HG02642 (cell line): ENCODE measurements at regions not wholly inside any gene's neighbourhood (a gene's known extent, or its start where the extent isn't known, plus 50 kb on each side); places are given as distances from the start of the nearest gene placed in this dataset.
"Not testable (repeated sequence)": the region's sequence is repeated elsewhere in the genome, so short reads cannot be mapped to it uniquely, and the experiment has no call there.

Source experiments
- ATAC-seq: cut with Tn5 transposase; IDR thresholded peaks from one replicate; pipeline ENCODE4 v1.9.1; 2021; ENCODE audit warnings: mild to moderate bottlenecking; ENCODE audit not compliant: unreplicated experiment, poor library complexity

DNA sequence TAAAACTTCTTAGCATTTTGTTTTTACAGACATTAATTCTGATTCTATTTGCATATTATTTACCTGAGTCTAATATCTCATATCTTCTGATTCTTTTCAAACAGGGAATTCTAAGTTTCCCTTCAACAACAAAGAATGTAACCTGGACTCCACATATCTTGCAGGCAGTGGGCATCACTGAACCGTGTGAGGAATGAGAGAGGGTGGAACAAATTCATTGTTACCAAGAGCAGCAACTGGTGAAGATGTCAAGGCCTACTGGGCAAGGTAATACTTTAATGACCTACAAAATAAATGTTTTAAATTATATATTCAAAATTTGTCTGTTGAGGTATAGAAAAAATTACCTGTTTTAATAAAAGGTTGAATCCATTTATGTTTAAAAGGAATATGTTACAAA lies 455.3 kb upstream of the TUSC1 start:
- no peak for ATAC-seq

DNA sequence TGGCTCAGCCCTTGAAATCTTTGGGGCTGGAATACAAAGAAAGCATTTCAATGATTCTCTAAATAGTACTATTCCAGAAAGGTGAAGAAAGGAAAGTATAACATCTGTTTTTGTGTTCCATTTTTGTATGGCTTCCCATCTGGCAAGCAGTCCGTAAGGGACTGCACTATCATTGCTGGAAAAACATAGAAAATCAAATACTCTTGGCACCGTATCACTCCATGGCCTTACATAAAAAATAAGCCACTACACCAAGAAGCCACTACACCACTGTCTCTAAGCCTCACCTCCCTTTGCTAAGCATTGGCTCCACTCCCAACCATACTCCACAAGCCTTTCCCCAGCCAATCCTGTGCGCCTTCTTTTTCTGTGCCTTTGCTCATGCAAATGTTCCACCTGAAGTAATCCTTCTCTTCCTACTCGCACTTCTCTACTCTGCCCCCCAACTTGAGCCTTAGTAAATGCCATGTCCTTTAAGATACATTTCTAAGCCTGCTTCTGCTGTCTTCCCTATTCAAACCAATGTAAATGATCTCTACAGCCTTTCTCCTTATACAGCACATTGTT lies 454.6 kb upstream of the TUSC1 start:
- ATAC-seq: no peak

DNA sequence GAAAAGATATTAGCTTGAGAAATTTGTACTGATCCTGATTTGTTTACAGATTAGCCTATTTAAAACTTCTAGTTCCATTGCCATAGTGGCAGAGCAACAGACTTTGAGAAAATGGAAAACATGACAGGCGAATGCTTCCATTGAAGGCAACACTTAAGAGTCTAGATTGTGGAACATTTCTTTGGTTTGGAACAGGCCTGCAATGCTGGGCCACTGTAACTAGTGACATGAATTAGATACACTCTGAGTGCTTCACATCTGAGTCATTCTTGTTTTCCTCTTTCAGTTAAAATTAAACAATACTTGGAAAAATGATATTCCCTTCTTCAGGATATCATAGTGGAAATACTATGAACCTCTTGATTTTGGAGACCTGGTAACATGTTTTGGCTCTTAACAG lies 453.6 kb upstream of the TUSC1 start:
- ATAC-seq: no peak

DNA sequence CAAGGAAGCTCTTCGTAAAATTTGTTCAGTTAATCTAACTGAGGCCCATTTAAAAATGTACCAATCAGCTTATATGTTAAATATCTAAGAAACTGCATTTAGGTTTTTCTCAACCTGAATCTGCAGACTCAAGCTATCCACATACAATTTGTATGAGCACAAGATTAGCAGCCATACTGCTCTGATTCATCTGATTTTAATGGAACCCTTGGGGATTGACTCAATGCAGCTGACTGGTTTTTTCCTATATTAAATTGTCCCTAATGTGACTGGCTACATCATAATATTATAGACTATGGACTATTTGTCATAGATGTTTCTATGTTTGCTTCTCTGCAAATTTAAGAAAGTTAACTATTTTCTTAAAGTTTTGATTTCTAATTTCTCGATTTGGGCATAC lies 451.0 kb upstream of the TUSC1 start:
- ATAC-seq: no peak

DNA sequence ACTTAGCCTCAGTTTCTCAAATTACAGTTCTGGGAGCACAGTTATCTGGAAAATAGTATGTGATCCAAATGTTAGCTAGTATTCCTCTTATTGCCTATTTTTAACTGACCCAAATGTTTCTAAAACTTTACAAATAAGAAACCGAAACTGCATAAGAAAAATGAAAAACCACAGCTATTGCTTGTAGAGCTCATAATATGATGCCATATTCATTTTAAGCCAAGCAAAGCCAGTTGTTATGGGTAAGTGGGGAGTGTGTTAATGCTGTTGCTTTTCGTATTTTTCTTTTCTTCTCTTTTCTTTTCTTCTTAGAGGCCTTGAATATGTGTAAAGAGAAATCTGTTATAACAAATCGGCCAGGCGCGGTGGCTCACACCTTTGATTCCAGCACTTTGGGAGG lies 447.4 kb upstream of the TUSC1 start:
- no peak for ATAC-seq

DNA sequence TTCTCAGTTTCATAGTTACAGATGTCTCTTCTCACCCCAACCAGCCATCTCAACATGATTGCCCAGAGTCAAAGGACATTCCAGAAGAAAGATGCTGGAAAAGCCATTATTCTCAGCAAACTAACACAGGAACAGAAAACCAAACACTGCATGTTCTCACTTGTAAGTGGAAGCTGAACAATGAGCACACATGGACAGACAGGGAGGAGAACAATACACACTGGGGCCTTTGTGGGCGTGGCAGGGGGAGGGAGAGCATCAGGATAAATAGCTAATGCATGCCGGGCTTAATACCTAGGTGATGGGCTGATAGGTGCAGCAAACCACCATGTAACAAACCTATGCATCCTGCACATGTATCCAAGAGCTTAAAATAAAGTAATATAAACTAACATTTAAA lies 437.8 kb upstream of the TUSC1 start:
- ATAC-seq: not testable (repeated sequence)

DNA sequence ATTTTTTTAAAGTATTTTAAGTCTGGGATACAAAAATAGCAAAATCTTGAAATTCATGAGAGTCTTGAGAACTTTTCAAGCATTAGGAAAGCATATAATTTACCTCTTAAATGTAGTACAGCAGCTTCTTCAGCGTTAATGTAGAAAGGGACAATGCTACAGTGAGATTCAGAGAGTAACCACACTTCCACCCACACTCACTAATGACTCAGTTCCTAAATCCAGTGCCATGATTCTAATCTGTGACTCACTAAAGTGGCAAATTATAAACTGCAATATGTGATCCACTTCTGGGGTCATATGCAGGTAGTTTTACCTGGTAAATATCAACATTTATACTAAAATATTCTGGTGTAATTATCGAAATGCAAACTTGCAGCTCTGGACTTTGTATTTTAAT lies 434.5 kb upstream of the TUSC1 start:
- ATAC-seq: no peak

DNA sequence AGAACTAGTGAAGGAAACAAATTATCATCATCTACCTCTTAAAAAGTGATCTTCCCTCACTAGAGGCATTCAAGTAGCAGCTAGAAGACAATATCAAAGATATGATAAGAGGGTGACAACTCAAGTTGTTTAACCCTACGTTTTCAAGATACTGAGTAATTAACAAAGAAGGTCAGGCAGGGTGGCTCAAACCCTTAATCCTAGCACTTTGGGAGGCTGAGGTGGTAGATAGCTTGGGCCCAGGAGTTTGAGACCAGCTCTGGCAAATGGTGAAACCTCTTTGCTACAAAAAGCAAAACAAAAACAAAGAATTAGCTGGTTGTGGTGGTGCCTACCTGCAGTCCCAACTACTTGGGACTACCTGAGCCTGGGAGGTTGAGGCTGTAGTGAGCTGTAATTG lies 408.2 kb upstream of the TUSC1 start:
- no peak for ATAC-seq

DNA sequence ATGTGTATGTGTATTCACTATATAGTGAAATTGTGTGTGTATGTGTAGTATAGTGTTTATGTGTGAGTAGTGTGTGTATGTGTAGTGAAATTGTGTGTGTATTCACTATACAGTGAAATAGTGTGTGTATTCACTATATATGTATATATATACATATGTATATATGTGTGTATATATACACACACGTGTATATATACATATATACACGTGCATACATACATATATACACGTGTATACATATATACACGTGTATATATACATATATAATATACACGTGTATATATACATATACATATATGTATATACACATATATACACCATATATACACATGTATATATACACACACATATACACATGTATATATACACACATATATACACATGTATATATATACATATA lies 403.6 kb upstream of the TUSC1 start:
- no peak for ATAC-seq

DNA sequence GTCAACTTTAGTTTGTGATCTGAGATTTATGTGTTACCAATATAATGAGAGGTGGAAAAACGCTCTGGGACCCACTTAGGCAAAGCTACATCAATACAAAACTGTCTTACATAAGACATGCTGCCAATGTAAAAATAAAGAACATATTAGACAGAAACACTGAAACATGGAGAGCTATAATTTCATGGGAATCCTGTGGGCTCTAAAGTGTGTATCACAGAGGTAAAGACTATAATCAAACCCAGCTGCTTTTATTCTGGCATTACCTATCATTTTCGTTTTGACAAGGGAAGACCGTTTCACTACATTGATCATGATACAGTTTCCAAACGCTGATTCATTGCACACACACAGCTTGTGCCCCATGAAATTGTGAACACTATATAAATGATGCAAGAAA lies 400.5 kb upstream of the TUSC1 start:
- ATAC-seq: no peak

DNA sequence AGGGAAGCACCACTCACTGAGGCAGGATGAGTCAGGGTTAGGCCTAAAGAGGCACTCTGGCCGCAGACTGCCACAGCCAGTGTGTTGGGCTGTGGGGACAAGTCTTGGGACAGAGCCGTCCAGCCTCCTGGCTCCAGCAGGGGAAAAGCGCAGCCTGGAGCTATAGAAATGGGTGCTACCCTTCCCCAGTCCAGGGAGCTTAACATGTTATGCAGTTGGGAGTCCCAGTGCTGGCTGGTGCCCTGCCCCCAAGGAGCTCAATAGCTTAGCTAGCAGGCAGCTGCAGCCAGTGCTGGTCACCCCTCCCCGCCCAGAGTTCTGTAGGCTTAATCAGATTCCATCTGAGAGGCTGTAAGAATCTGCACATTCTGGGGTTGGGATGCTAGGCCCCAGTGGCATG lies 399.6 kb upstream of the TUSC1 start:
- ATAC-seq: no peak

DNA sequence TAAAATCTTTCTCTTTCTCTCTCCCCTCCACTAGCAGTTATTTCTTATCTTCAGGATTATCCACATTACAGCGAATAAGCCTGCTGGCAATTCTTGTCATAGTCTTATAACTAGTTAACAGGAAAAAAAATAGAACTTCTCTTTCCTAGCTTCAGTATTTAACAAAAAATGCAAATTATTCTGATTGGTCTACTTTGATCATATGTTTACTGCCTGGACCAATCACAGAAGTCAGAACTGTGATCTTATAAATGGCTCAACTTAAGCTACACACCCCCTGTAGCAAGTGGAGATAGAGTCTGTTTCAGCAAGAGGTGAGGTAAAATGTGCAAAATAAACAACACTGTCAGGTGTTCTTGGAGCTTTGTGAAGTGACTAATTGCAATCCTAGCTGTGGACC lies 389.4 kb upstream of the TUSC1 start:
- ATAC-seq: no peak

DNA sequence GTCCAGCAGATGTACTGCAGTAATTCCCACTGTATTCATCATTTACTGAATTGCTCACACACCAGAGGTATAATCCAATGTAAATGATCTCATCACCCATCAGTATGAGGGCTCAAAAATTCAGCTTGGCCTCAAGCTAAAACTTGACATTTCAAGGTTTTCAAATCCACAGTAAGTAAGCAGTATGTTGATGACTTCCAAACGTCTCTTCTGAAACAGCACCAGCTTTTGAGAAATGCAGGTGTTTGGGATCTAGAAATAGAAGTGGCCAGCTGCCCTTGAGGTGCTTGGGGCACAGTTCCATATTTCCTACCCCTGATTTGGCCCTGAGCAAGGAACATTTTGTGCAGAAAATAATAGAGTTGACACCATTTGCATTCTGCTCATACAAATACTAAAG lies 388.0 kb upstream of the TUSC1 start:
- no peak for ATAC-seq

DNA sequence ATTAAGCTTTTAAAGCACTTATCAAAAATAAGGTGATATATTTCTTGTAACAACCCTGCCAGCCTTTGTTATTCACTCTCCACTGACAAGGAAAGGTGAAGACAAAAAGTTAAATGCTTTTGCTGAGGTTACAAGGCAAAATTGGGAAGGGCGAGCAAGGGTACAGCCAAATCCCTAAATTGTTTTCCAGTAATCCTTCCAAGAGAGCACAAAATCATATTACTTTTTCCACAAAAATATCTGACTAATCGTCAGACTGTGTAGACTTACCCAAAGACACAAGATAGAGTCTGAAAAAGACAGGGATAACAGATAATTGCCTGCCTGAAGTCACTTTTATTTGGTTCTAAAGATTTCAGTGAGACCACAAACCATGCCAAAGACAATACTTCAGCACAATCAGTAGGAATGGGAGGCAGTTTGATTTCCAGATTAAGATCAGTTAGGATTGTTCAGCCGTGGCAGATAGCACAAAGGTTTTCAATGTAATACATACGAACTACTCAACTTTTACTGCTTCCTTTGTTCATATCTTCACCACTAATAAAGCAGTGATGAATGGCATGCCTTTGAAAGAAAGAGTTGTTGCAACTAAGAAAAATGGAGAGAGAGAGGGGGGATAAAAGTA lies 383.8 kb upstream of the TUSC1 start:
- ATAC-seq: no peak

DNA sequence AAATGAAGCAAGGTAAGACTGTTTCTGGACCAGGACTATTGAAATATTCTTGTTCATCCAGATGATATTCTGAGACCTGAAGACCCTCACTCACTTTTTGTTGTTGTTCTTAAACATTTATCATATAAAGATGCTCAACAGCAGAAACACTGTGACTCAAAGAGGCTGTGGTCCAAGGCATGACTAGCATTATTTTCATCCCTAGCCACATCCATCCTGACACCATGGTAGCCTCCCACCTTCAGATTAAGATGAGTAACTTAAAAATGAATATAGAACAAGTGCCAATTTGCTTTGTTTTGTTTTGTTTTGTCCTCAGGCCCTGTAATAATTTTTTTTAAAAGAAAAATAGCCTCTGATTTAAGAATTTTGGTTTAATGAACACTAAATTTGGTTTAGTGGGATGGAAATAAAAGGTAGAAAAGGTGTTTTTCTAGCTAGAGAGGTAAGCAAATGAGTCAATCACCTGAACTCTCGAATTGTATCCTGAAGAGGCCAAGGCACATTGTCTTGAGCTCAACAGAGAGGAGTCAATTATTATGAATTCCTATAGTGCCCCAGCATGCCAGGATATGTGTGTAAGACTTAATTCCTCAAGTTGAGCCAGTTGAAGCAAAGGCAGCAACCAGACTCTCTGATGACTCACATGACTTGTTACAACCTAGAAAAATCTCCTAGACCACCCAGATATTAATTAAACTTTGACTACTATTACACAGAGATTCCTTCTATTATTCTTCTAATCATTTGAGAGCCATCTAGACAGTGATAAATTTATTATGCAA lies 380.1 kb upstream of the TUSC1 start:
- no peak for ATAC-seq

DNA sequence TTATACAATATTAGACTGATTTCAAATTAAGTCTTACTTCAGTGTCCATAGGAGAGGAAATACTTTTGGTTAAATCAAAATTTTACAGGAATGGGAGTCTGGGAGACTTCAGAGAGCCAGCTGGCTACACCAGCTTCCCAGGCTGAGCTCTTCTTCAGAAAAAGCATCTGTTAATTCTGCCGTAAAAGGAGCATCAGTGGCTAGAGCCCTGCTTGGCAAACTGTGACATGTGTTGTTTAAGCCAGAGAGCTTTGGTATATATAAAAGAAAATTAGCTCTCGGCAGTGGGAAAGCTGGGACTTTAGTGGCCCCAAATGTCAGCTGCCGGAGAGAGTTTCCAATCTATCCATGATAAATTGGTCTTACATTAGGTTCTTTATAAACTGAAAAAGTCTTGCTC lies 378.8 kb upstream of the TUSC1 start:
- no peak for ATAC-seq

DNA sequence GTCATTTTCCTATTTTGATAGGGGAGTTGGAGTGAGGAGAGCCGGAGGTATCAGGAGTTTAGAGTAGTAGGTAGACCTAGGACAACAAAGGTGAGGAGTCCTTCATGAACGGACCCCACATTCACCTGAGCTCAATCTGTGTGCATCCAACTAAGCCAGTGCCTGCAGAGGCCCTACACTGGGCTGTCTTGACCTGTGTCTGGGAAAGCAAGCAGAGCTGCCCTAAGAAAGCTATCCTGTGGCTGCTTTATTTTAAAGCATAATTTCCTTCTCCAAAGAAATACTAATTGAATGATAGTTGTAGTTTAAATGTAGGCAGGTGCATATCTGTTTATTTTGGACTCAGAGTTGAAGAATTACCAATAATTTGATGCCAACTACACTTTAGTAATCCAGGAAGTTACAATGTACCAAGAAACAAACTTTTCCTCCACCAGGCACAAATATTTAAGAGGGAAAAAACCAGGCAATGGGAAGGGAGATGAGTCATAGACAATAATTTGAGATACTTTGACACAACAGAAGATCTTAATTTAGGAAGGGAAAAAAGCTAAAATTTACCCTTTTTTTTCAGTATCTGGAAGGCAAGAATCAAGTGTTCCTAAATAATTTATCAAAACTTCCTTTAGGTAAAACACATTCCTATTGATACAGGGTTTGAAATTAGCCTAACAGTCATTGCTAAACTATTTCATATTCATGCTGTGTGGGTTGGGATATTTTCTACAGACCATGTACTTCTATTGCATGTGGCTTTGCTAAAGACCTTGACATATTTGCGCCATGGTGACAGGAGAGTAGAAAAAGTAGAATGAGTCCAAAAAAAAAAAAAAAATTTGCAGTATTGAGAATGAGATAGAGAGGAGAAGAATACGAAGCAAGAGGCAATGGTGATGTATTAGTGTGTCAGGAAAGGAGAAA lies 376.6 kb upstream of the TUSC1 start:
- no peak for ATAC-seq

DNA sequence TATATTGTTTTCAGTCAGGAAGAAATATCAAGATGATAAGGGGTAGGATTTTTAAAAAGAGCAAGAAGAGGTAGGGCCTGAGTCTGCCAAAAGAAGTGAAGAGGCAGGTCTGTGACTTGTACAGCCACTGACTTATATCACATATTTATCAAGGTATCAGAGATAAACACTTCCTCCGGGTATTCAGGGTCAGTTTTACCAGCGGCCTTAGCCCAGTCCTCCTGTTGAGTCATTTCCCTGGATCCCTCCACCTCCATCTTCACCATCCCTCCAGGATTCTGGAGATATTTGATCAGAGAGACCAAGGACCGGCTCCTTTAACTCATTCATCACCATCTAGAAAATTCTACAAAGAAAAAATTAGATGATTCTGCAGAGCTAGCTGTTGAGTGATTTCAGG lies 375.7 kb upstream of the TUSC1 start:
- no peak for ATAC-seq

DNA sequence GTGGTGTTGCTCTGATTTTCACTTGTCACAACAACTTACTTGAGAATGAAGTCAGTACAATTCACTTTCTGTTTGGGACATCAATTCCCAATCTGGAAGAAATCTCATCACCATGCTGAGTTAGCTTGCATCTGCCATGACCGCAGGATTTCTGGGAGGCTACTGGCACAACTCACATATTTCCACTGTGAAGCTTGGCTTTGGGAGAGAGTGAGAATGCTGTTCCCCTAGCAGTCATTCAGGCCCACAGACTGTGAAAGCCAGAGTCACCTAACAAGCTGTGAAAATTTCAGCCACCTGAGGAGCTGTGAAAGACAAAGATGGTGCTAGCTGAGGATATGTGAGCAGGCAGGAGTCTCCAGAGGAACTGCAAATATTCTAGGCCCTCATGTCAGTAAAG lies 365.2 kb upstream of the TUSC1 start:
- ATAC-seq: no peak

DNA sequence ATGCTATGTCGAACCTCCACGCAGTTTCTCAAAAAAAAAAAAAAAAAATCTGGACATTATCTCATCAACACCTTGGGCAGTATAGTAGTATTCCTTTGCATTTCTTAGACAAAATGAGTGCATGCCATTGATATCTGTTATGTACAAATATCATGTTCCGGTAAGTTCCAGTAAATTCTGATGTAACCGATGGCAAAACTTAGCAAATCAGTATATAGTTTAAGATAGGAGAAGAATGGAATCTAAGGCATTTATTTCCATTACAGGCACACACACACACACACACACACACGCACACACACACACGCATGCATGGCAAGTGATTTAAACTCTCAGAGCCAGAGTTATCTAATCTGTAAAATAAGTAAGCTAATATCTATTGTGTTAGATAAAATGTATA lies 356.5 kb upstream of the TUSC1 start:
- no peak for ATAC-seq

DNA sequence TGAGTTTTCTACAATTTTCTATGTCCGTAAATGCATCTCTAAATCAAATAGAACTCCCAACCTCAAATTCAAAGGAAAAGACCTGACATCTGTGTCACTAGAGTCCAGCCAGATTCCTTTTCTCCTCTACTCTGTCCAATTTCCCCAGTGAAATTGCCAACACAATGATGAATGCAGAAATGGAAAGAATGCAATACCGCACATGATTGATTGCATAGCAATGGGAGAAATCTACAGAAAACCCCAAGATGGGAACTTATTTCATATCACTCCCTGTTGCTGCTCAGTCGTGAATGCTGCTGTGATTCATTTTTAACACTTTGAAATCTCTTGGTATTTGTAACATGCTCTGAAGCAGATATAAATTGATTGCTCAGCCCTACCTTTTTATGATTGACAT lies 355.1 kb upstream of the TUSC1 start:
- ATAC-seq: no peak
